Left renal cortex interstitium (tissue), 4 donors: ENCODE measurements at regions not wholly inside any gene's neighbourhood (a gene's known extent, or its start where the extent isn't known, plus 50 kb on each side); places are given as distances from the start of the nearest gene placed in this dataset.

Source experiments
- DNase-seq, 4 donors: peaks; one replicate each; pipeline ENCODE4 v3.0.0-alpha.2; 2013; ENCODE audit warnings: low read depth in 4 of 4, low spot score in 2 of 4, missing footprints in 1 of 4

DNA sequence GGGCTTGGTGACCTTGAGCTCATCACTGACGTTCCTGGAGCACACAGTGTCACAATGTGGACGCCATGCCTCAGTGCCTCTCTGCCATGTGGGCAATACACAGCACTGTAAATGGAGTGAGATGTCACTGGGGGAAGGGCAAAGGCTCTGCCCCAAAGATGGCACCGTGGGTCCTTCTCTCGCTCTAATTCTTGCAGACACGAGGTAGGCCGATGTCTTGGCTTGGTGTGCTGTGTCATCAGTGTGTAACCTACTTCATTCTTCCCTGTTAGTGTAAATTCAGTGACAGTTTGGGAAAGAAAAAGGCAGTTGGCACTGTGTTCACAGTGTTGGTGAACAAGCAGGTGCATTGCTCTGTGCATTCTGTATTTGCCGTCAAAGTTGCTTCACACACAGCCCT, 309.3 kb upstream of the MYT1L start:
- DNase-seq: no peak

DNA sequence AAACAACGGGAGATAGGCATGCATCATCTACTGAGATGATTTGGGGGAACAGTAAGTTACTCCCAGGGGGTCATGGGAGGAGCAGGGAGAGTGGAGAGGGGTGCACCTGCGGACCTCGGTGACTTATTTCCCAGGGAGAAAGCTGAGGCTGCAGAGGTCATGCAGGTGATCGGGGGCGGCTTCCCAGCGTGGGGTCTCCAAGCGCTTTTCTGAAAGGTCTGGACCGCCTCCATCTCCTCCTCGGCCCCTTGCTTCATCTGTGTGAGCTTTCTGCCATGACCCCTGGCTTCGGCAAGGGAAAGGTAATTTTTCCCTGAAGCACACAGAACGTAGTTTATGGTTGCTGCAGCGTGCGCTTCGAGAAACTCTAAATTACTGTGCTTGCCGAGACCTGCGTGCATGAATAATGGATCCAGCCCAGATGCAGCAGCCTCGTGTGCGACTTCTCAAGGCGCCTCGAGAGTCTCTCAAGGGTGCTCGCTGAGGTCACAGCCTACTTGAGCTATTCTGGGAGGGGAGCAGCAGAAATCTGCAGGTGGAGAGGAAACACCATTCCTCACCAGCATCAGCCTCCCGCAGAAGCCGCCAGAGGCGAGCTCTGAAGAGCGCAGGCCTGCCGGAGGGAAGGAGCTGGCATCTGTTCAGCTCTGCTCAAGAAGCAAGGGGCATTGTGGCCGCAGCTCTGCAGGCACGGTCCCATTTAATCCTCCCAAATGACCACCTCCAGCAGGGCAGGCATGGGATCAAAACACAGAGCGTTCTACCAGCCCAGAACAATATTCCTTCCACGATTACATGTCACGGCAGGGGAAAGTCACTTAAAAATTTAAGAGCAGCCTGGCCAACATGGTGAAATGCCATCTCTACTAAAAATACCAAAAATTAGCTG, 308.4 kb upstream of the MYT1L start:
- no peak for DNase-seq

DNA sequence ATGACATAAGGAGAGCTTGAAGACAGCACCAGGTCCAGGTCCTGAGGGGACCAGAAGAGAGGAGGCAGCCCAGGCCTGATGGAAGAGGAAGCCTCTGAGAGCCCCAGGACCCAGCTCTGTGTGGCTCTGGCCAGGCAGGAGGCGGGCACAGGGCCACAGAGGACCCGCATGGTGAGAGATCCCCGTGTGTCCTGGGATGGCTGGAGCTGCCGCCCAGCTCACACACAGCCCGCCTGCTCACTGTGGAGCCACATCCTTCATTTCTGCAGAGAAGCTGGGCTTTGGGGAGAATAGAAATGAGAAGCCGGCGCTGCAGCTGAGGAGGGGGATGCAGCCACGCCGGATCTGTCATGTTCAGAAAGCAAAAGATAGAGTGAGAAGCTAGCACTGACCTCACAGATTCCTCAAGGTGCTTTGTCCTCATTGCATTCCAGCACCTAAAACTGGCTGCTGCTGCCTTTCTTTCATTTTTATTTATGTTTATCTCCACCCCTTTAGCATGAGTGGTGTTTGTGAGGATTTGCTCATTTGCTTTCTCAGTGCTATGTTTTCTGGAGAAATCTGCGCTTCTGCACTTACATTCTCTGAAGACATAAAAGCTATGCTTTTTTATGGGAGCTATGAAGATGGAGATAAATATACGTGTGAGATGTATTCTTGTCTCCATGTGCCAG, 307.6 kb upstream of the MYT1L start:
- no peak for DNase-seq

DNA sequence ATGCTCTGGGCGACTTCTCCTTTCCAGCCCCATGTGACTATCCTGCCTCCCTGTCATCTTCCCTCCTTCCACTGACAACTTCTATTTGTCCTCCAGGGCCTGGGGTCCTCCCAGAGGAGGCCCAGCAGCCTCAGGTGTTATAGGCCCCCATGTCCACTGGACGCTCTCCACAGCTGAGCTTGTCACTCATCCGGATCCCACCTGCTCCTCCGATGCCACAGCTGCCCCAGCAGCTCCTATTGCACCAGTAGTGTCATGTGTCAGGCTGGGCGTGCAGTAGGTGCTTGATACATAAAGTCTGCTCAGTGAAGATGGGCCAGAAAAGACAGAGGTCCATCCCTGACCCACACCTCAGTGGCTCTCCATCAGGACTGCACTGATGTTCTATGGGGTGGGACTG, 305.7 kb upstream of the MYT1L start:
- DNase-seq: no peak

DNA sequence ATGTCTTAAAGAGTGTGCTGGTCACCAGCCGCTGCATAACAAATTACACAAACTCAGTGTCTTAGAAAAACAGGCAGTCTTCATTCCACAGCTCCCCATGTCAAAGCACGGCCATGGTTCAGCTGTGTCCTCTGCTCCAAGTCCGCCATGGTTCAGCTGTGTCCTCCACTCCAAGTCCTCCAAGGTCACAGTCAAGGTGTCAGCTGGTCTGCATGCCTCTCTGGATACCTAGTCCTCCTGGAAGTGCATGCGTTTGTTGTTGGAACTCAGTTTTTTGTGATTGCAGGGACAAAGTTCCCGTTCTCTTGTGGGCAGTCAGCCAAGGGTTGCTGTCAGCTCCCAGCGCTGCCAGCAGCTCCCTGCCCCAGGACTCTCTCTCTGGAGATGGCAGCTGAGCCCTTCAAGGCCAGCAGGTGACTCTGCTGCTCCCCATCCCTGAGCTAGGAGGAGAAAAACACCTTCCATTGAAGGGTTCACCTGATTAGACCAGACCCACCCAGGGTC, 304.0 kb upstream of the MYT1L start:
- DNase-seq: no peak

DNA sequence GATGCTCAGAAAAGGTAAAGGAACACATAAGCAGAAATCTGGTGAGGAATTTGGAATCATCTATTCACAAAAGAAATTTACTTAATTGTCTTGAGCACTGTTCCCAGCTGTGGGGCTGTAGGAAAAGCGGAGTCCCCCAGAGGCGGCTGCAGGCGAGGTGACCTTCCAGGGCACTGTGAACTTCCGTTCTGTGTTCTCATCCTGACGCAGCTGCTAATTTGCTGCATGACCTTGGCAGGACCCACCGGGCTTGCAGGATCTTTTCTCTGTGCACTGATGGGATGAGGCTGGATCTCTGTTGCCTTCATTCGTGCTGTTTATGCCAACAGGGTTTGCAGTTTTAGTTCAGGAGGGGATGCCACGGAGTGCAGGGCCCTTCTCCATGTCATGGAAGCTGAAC, 301.9 kb upstream of the MYT1L start:
- no peak for DNase-seq

DNA sequence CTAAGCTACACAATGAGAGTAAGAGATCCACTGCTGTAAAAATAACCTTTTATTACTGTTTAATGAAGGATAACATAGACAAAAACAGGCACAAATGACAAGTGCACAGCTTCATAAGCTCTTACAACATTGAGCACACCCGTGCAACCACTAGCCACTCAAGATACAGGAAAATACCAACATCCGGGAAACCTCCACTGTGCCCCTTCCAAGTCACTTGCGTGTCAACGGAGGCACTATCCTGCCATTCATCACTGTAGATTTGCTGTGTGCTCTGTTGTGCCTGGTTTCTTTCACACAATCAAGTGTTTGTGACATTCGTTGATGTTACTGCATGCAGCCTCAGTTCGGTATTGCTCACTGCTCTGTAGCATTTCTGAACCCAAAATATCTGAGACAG, 292.9 kb upstream of the MYT1L start:
- DNase-seq: no peak

DNA sequence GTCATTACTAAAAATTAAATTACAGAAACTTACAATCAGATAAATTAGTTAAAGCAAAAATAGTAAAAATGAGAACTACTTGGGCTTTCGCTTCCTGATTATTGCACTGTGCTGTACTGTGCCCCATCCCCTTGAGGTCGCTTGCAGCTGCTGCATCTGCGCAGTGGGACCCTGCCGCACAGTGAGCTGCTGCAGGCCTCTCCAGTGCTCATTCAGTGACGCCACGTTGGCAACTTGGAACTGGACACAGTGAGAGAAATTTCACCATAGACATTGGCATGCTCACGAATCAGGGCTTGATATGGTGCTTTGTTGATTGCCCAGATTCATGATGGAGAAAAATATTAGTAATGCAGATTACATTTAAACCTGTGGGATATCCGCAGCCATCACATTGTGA, 290.8 kb upstream of the MYT1L start:
- DNase-seq: no peak

DNA sequence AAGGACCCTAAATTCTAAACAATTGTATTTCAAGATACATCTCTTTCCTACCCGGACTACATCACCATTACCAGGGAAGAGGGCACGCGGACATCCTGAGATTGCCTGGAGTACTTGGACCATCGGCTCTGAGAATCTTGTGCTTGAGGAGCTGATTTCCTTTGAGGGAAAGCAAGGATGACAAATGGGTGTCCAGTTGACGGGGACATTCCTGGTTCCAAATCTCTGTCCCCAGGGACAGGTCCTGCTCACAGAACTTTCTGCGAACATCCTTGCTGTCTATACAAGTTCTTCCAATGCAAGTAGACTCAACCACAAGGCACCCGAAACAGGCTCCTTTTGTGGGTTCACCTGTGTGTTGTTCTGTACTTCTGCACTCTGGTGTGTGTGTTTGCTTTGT, 289.5 kb upstream of the MYT1L start:
- no peak for DNase-seq

DNA sequence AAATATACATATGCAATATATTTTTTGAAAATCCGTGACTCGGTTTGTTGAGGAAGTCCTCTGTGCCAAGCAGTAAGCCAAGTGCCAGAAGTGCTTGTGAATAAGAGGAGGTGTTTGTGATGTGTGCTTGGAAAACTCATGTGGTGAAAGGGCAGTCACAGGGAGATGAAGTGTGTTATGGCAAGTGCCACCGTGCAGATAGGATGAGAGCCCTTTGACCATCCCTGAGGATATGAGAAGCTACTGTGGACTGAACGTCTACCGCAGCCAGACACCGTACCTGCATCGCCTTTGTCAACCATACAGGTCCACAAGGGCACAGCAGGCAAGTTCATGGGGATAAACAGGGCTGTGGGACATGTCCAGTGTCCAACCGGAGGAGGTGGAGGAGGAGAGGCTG, 288.9 kb upstream of the MYT1L start:
- no peak for DNase-seq

DNA sequence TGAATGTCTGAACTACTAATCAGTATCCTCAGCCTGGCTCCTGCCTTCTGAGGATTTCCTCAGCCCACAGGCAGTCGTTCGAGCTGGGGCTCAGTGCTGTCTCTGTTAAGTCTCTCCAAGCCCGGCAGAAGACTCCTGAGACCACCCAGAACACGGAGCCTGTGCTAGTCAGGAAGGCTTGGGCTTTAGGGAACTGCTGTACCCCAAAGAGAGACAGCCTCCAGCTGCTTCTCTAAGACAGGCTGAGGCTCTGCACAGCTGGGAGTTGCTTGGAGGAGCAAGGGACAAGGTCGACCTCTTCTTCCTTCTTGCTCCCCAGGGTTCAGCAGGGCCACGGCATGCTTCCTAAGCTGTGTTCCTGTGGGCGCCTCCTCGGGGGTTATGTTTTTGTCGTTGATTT, 283.4 kb upstream of the MYT1L start:
- peak in 1 of 4 donors; percentile 33 for DNase-seq

DNA sequence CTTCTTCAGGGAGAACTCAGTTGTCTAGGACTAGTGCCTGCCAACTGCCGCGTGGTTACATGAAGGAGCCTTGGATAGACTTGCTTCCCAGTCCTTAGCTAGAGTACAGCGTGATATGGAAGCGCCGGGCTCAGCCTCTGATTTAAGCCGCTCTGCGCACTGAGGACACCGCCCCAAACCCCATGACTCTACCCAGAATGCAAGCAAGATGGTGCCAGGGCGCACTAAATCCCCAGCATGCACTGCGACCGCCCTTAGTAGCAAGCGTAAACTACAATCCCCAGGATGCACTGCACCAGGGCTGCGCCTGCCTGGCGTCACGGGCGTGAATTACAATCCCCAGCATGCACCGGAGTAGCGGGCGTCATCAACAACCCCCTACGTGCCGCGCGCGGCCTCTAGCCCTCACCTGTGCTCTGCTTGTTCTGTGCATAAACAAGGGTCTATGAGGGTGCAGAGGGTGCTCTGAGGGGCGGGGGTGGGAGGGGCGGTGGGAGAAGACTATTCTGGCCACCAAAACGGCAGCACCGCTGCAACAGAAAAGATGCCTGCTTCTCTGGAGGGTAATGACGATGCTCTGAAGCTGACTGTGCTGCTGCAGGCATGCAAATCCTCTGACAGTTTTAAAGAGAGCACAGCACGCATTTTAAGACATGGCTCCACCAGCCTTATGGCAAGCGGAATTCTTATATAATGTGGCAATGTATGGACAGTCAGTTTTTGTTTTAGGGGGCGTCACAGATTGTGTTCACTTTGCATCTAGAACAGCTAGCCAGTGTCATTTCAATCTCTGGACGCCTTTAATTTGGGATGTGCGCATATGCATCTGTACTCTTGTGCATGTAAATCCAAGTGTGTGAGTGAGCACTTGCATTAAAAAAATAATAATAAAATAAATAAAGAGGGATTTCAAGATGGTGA, 282.5 kb upstream of the MYT1L start:
- DNase-seq: peak; percentile 75 to 94 (median 83)

DNA sequence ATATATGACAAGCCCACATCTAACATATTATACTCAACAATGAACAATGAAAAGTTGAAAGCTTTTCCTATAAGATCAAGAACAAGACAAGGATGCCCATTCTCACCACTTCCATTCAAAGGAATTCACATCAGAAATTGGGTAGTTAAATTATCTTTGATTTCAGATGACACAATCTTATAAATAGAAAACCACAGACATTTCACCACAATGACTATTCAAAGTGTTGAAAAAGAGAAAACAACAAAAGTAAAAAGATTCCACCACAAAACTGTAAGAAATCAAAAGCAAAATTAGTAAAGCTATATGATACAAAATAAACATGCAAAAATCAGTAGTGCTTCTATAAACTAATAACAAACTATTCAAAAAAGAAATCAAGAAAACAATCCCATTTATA, 279.7 kb upstream of the MYT1L start:
- no peak for DNase-seq

DNA sequence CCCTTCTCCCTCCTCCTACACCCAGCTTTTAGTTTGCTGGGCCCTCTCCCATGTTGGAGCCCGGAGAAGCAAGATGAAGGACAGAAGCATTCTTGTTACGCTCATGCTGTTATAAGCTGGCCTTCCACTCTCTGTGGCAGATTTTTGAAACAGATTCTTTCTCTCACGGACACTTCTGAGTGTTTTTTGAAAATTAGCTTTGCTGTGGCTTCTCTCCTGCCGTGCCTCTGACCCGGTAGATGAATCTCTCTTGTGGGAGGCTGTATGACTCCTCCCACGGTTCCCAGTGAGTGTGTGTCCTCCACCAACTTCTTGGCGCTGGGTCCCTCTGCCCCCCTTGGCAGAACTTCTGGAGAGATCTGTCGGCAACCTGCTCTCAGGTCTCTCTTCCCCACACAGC, 269.3 kb upstream of the MYT1L start:
- DNase-seq: no peak

DNA sequence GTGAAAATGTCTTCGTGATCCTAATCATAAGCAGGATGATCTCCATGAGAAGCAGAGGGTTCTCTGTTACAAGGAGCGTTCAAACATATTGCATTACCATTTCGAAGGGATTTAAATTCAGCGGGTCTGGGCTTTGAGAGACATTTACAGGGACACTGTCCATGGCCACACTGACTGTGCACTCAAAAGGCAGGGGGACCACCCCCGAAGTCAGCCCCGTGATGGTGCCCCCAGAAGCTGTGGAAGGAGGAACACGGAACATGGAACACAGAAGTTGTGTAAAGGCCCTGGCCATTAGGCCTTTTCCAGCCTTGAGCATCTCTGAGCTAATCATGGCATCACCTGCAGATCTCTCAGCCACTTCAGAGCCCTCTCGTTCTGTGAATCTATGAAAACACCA, 268.4 kb upstream of the MYT1L start:
- no peak for DNase-seq

DNA sequence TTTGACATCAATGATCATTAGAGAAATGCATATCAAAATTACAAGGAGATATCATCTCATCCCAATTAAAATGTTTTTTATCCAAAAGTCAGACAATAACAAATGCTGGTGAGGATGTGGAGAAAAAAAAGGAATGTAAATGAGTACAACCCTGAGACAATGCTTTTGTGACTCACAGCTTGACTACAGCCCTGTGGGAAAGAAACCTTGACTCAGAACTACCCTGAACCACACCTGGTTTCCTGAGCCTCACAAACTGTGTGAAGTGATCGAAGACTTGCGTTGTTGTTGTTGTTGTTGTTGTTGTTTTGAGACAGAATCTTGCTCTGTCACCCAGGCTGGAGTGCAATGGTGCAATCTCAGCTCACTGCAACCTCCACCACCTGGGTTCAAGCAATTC, 266.6 kb upstream of the MYT1L start:
- no peak for DNase-seq

DNA sequence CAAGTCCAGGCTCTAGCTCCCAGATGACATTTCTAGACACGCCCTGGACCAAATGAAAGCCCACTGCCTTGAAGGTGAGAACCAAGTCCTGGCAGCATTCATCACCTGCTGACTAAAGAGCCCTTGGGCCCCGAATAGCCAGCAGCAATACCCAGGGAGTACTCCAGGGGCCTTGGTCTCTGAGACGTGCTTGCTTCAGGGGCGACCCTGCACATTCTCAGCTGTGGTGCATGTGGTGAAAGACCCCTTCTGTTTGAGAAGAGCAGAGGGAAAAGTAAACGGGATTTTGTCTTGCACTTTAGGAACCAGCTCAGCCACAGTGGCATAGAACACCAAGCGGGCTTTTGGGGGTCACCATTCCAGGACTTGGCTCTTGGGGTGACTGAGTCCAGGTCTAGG, 260.5 kb upstream of the MYT1L start:
- DNase-seq: no peak

DNA sequence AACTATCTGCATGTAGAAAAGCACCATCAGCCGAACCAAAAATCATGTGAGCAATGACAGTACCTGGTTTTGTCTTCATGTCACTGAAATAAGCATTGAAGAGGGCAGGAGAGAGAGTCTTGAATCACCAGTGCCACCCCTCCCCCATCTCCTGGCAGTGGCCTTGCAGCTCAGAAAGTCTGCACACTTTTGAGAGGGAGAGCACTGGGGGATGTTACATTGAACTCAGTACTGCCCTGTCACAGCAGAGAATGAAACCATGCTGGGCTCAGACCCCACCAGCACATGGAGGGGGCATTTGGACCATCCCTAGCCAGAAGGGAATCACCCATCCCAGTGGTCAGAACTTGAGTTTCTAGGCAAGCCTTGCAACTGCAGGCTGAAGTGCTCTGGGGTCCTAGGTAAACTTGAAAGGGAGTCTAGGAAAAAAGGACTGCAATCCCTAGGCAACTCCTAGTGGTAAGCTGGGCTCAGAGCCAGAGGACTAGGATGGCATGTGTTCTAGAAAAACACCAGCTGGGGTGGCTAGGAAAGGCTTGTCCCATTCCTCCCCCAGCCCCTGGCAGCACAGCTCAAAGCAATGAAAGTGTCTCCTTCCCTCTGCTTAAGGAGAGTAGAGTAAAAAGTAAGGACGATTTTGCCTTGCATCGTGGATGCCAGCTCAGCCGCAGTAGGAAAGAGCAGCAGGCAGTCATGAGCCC, 259.9 kb upstream of the MYT1L start:
- DNase-seq: no peak

DNA sequence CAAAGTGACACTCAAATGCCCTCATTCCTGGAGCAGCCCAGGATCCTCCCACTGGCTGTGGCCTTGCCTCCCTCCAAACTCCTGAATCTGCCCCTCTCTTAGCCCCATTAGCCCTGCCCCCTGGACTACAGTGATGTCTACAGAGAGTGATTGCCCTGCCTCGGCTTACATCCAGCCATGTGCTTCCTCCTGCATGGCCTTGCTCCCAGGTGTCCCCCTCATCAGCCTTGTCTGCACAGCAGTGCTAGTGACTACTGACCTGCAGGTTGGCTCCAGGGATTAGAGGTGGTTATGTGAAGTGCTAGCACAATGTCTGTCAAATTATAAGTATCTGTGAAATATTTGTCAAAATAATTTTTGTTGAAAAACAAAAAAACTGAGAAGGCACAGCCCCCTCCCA, 259.1 kb upstream of the MYT1L start:
- no peak for DNase-seq

DNA sequence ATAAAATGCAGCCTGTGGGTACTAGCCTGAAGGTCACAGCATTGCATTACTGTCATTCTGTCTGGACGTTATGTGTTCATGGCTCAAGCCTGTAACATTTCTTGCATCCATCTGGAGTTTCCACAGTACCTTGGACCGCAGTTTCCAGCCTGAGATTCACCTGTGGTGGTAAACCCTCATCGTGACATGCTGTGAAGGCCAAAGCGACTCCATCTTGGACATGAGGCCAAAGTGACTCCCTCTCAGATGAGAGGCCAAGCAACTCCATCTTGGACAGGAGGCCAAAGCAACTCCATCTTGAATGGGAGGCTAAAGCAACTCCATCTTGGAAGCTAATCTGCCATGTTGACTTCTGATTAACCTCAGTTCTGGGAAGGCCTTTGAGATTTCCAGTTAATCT, 257.7 kb upstream of the MYT1L start:
- DNase-seq: no peak
